HL-60/S4 treated with phorbol 12-myristate 13-acetate at 8.2 ng/mL for 4 days and 3 days (cell line): ENCODE measurements at regions not wholly inside any gene's neighbourhood (a gene's known extent, or its start where the extent isn't known, plus 50 kb on each side); places are given as distances from the start of the nearest gene placed in this dataset.

Source experiments
- in situ Hi-C: fragments of 300-500 bp; cut with MboI; formaldehyde crosslinking; loops from 2 replicates; pipeline ENCODE4 v1.15.0; 2022; ENCODE audit warnings: low sequenced_read_pairs

DNA sequence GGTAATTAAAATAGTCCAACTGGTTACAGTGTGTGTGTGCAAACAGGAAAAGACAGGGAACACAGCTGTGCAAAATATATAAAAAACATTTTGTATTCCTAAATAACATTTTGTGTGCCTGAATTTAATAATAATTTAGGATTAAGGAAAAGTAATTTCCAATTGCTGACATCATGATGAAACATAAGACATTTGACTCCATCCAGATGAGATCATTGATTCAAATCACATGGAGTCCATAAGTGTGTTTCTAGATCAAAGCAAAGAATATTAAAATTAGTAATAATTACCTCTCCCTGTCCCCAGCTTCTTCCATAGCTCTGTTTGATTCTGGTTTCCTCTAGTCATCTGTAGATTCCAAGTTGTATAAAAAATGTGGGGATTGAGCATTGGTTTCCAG is 64.6 kb upstream of the BTN3A2 start:
- in situ Hi-C loops = no loop called here

DNA sequence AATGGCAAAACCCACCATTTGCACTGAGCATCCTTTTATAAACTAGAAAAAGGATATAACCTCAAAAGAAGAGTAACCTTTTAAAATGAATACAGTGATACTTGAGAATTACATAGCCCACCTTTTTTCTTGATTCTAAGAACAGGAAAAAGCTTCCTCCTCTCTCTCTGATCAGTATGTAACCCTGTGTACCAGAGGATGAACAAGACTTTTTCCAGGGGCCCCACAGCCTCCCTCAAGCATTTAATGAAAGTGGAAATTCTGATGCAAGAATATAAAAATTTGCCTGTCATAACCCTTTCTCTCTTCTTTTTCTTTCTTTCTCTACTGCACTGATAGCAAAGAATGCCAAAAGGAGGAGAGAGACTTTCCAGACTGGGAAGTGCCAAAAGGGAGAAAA is 64.2 kb upstream of the BTN3A2 start:
- in situ Hi-C loops = no loop called here

DNA sequence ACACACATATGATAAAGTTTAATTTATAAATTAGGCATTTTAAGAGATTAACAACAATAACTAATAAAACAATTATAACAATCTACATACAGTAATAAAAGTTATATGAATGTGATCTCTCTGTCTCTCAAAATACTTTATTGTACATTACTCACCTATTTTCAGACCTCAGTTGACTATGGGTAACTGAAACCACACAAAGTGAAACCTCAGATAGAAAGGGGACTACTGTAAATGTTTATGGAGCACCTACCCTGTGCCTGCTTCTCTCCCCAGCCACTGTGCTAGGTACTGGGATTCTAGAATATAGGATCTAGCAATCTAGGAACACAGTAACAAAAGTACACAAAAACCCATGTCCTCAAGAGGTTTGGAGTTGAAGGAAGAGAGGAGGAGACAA is 63.4 kb upstream of the BTN3A2 start:
- in situ Hi-C loops = no loop called here

DNA sequence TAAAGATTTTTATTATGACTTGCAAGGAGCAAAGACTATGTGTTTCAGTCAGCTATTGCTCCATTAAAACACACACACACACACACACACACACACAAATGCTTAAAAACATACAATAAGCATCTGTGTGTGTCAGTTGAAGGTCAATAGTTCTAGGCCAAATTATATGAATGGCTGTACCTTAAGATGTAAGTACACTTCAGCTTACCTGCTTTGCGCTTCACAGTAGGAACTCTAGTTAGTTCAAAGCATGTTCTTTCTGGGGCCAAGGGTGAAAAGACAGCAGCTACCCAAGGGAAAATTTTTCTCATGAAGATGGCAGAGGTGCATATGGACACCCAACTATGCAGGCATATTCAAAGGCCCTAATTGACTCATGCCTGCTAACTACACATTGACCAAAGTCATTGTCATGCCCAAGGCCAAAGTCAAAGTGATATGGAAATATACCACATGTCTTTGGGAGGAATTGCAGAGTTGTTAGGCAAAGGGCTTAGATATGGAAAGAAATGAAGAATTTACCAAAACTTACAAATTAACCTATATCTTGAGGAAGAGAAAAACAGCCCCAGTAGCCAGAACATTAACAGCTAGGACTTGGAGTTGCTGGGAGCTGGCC is 61.9 kb upstream of the BTN3A2 start:
- in situ Hi-C loops = no loop called here

DNA sequence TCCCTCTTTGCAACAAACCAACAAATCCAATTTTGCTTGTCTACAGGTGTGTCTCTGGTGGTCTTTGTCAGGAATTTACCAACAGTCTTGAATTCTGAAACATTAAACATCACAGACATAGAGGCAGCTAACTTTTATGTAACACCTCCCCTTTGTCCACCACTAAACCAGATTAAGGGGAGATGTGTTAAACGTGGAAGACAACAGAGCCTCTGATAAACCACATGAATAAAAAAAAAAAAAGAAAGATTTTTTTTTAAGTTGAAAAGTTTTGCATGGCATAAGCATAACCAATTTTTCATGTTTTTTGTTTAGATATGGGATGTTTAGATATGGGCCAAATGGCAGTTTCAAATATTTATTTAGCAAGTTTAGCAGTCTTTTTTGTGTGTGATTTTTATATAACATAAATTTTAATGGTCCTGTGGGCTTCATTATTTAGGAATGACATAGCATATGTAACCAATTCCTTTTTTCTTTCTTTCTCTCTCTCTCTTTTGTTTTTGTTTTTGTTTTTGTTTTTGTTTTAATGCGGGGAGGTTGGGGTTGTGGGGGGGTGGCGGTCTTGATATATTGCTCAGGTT is 60.7 kb upstream of the BTN3A2 start:
- in situ Hi-C loops = no loop called here

DNA sequence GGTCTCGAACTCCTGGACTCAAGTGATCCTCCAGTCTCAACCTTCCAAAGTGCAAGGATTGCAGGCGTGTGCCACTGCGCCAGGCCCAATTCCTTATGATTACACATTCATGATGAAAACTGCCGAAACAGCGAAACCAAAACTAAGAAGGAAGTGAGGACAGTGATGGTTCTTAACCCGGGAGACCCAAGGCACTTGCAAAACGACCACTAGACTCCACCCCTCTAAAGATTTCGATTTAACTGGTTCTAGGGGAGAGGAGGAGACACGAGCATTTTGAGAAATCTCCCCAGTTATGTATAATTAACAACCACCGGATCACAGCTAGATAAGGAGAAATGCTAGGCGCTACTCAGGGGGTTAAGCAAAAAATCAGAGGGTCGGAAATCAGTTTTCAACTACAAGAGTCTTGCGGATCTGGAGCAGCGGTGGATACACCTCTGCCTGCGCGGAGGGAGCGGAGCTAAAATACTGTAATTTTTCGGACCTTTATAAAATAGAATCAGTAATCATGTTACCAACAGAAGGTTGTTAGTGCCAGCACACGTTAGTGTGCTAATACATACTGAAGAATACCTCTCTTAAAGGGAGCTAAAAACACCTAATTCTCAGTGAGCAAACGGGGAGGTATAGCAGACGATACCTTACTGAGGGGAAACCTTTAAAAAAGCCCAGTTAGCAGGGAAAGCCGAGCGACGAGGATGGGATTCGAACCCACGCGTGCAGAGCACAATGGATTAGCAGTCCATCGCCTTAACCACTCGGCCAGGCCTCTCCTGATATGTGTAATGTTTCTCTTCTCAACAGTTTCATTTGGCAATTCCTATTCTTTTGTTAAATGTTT is 60.0 kb upstream of the BTN3A2 start:
- in situ Hi-C loops = no loop called here

DNA sequence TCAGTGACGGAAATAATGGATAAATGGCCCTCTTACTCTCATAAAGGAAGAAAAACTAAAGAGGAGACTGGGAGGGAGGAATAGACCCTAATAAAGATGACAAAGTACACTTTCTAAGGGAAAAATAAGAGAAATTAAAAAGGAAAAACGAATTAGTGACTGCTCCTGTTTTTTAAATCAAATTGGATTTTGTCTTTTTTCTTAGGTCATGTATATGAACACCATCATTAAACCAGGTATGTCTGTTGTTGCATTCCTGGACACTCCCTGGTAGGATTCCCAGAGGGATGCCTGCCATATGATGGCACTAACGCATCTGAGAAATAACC is 59.4 kb upstream of the BTN3A2 start:
- in situ Hi-C loops = no loop called here

DNA sequence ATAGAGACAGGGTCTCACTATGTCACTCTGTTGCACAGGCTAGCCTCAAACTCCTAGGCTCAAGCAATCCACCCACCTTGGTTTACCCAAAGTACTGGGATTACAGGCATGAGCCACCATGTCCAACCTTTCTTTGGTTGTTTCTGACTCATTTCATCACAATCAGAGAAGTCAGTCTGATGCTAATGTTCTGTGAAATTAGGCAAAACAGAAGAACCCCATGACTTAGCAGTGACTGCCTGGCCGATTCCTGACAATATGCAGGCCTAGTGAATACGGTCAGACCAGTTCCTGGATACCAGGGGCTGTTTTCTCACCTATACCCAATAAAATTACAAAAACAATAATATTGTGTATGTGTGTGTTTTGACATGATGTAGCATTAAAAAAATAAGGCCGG is 58.8 kb upstream of the BTN3A2 start:
- in situ Hi-C loops = no loop called here

DNA sequence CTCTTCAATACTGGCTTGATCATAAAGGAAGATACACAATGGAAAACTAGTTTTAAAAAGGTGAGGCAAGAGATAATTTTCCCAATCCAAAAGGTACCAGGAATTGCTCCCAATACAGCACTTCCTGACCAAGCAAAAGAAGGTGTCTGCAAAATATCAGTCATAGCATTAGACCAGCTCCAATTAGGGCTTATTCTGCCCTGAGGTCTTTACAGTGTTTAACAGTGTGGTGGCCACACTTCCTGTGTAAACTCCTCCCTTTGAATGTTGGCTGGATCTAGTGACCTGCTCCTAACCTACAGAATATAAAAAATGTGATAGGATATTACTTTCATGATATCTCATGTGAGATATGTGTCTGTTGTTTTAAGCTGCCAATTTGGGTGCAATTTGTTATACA is 57.1 kb upstream of the BTN3A2 start:
- in situ Hi-C loops = no loop called here

DNA sequence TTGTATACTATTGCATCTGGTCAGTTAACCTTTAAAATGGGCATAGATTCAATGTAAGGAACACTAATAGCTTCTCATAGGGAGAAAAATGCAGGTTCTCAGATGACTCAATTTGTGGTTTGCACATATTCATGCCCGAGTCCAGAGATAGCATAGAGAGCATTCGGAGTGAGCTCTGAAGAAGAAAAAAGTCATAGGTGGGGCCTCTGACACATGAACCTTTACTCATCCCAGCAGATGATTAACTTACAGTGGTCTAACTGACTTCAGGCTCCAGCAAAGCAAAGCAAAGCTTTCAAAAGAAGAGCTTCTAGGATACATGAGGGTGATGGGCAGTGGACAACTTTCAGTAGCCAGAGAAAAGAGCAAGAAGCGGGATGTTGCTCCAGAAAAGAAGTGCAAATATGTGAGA is 55.3 kb upstream of the BTN3A2 start:
- in situ Hi-C loops = no loop called here

DNA sequence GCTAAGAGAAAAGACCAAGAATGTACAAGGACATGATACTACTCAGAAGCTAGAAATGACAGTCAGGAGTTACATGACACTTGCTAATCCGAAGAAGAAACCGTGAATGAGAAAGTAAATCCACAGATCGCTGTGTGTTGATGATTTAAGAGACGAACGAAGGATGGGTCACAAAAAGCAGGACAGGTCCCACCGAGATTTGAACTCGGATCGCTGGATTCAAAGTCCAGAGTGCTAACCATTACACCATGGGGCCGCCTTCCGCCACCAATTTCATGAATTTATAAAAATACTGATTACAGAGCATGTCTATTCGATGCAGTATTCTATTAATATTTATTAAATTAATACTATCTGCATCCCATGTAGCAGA is 54.0 kb upstream of the BTN3A2 start:
- in situ Hi-C loops = no loop called here

DNA sequence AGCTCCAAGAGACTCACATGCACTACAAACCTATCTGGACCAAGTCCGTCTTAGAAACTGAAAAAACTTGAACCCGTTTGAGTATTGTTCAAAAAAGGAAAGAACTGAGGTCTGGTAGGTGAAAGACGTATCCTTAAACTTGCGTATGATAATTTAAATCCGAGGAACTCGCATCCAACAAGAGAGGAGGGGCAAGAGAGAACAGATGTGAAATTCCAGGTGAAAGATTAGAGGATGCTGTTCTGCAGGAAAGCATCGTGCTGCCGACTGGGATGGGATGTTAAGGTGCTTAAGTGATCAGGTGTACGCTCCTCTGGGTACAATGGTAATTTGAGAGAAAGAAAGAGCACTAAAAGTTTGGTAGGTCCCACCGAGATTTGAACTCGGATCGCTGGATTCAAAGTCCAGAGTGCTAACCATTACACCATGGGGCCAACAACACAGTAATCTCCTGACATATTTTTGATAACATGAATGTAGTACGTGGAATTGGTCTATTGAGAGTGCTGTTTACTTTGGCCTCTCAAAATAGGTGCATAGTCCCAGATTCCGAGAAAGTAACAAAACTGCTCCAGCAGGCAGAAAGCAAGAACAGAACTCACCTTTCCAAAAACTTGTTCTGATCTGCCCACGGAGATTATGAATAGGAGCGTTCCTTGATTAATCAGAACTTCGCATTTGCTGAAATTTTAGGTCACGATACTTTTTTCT is 53.5 kb upstream of the BTN3A2 start:
- in situ Hi-C loops = no loop called here

DNA sequence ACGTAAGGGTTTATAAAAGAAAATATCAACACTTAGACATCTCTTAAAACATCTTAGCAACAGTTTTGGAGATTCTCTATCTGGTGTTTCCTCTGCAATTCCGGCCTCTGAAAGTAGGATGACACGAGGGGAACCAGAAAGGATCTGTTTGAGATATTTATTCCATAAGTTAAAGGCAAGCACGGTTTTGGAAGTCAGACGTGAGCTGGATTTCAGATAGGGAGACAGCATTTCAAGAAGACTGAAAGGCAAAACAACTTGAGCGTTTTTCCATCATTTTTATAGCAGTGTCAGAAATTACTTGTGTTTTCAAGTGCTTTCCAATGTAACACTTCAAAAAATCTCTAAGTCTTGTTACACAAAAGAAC is 52.9 kb upstream of the BTN3A2 start:
- in situ Hi-C loops = no loop called here

DNA sequence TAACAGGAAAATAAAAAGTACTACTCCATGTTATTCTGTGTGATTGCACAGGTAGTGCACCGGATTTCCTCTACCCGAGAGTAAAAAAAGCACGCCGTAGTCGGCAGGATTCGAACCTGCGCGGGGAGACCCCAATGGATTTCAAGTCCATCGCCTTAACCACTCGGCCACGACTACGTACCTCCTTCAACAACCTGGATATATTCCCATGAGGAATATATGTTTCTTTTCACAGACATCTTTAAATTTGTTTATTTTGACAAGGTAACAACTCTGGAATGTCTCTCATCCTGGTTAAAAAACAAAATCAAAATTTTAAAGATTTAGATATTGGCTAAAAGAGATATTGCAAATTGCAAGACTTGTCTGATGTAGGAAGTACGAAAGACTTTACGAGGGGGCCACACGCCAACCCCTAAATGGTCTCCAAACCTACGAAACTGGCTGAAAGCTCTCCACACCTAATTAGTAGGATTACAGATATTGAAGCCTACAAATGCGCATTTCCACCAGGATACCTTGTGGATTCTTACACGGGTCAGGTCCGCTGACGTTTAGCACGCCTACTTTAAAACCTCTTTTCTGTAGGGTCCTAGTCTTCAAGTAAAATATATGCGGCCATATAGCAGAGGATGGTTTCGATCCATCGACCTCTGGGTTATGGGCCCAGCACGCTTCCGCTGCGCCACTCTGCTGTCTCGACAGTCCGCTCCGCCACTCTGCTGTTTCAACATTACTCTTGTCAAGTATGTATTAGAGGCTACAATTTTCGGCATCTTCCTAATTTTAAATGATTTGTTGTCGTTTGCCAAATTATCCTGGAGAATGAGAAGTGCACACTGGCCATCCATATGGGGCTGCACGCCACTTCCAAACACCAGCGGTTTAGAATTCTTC is 52.2 kb upstream of the BTN3A2 start:
- in situ Hi-C loops = no loop called here
